Endodermal cell (in vitro differentiated cells): ENCODE measurements at regions not wholly inside any gene's neighbourhood (a gene's known extent, or its start where the extent isn't known, plus 50 kb on each side); places are given as distances from the start of the nearest gene placed in this dataset.

ENCODE experiments used
- DNase-seq: peaks from one replicate; pipeline ENCODE4 v3.0.0-alpha.2; 2017
- H3K27ac ChIP-seq: 2 replicates; pipeline ENCODE4 v1.5.1; 2013; ENCODE audit warnings: mild to moderate bottlenecking, low read depth, low read length, moderate library complexity
- H3K27me3 ChIP-seq: 2 replicates; pipeline ENCODE4 v1.6.1; 2013; ENCODE audit warnings: mild to moderate bottlenecking, low read length, moderate library complexity; ENCODE audit not compliant: insufficient read depth, control insufficient read depth, poor library complexity, severe bottlenecking
- H3K36me3 ChIP-seq: 2 replicates; pipeline ENCODE4 v1.7.0; 2013; ENCODE audit warnings: mild to moderate bottlenecking, low read length, moderate library complexity; ENCODE audit not compliant: control insufficient read depth, insufficient read depth
- H3K4me1 ChIP-seq: one replicate; pipeline ENCODE4 v1.7.0; 2013; ENCODE audit warnings: low read length; ENCODE audit not compliant: control insufficient read depth, insufficient read depth
- H3K4me3 ChIP-seq: 2 replicates; pipeline ENCODE4 v1.5.1; 2013; ENCODE audit warnings: mild to moderate bottlenecking, low read length, moderate library complexity
- H3K9ac ChIP-seq: 2 replicates; pipeline ENCODE4 v1.6.1; 2013; ENCODE audit warnings: mild to moderate bottlenecking, low read length, moderate library complexity; ENCODE audit not compliant: poor library complexity, severe bottlenecking; ENCODE audit errors: extremely low read depth
- H3K9me3 ChIP-seq: 2 replicates; pipeline ENCODE4 v1.6.1; 2013; ENCODE audit warnings: mild to moderate bottlenecking, low read length, moderate library complexity; ENCODE audit not compliant: control insufficient read depth
- H3K27ac Mint-ChIP-seq: 2 replicates; pipeline ENCODE4 v1.8.0; 2020; ENCODE audit warnings: mixed read lengths
- H3K27me3 Mint-ChIP-seq: 2 replicates; pipeline ENCODE4 v1.8.0; 2021; ENCODE audit warnings: mild to moderate bottlenecking, mixed read lengths; ENCODE audit not compliant: insufficient read depth
- H3K36me3 Mint-ChIP-seq: 2 replicates; pipeline ENCODE4 v1.8.0; 2020; ENCODE audit warnings: low read depth, mixed read lengths
- H3K4me1 Mint-ChIP-seq: 2 replicates; pipeline ENCODE4 v1.8.0; 2020; ENCODE audit warnings: mixed read lengths
- H3K4me3 Mint-ChIP-seq: 2 replicates; pipeline ENCODE4 v1.8.0; 2020; ENCODE audit warnings: mild to moderate bottlenecking, moderate library complexity, mixed read lengths
- H3K9me3 Mint-ChIP-seq: 2 replicates; pipeline ENCODE4 v1.8.0; 2020; ENCODE audit warnings: mild to moderate bottlenecking, mixed read lengths
- CTCF ChIP-seq: fragments of 200-600 bp; sonication (generic); conservative IDR thresholded peaks from 2 replicates; pipeline ENCODE4 v1.5.0; 2021; ENCODE audit warnings: antibody characterized with exemption, mild to moderate bottlenecking
- WGBS, 2 experiments: methylation state at CpG; one replicate each; pipeline versions ENCODE4 v1.1.5 to v1.1.7; 2013; ENCODE audit warnings: missing lambda C conversion rate in 2 of 2, mixed read lengths in 1 of 2; ENCODE audit not compliant: insufficient coverage in 1 of 2, insufficient read length in 1 of 2; 5-methylcytosine and 5-hydroxymethylcytosine counted together

- Histone ChIP-seq H3K27ac (no peak overlapping the region), H3K4me3 (no peak overlapping the region), H3K4me1 (no peaks in the 10 kb centered on the region), H3K9ac (no peak overlapping the region), H3K27me3 (no peaks in the 10 kb centered on the region), H3K9me3 (peaks cover 4% of the 10 kb centered on the region), H3K36me3 (no peaks in the 10 kb centered on the region)
- TF ChIP-seq CTCF, result no peak
- H3K9me3 Mint-ChIP-seq, result peaks cover 16% of the 10 kb centered on the region
- H3K36me3 Mint-ChIP-seq, result no peaks in the 10 kb centered on the region
- H3K4me3 Mint-ChIP-seq, result no peak overlapping the region
- peaks cover 10% of the 10 kb centered on the region for H3K4me1 Mint-ChIP-seq
- 85 to 89% methylated on average over 5 to 7 of the region's 7 CpGs for WGBS, 2 experiments
- no peak for DNase-seq
- H3K27me3 Mint-ChIP-seq, result peaks cover 1% of the 10 kb centered on the region
- H3K27ac Mint-ChIP-seq, result no peak overlapping the region
Observed at GRCh38 chr10:78470267-78471103, 436.8 kb downstream of the RPS24 start.

- WGBS, 2 experiments, result 60 to 79% methylated on average over 3 to 8 of the region's 8 CpGs
- no peak for DNase-seq
- TF ChIP-seq CTCF, result no peak
- peaks cover 4% of the 10 kb centered on the region for H3K9me3 ChIP-seq
- no peak overlapping the region for H3K4me3 Mint-ChIP-seq
- peaks cover 9% of the 10 kb centered on the region for H3K27me3 Mint-ChIP-seq
- peaks cover 4% of the 10 kb centered on the region for H3K4me1 Mint-ChIP-seq
- H3K27ac ChIP-seq, result peak overlapping the region; percentile 92
- H3K4me1 ChIP-seq, result no peaks in the 10 kb centered on the region
- no peaks in the 10 kb centered on the region for H3K27me3 ChIP-seq
- H3K9me3 Mint-ChIP-seq, result peaks cover 16% of the 10 kb centered on the region
- H3K4me3 ChIP-seq, result no peak overlapping the region
- no peak overlapping the region for H3K27ac Mint-ChIP-seq
- no peaks in the 10 kb centered on the region for H3K36me3 ChIP-seq
- H3K36me3 Mint-ChIP-seq, result no peaks in the 10 kb centered on the region
- H3K9ac ChIP-seq, result no peak overlapping the region
Observed at GRCh38 chr10:78471326-78471722, 437.7 kb downstream of the RPS24 start.

GRCh38 chr10:78471723-78472550, 438.3 kb downstream of the RPS24 start:
- DNase-seq, result no peak
- Histone ChIP-seq H3K27me3 (no peaks in the 10 kb centered on the region), H3K9me3 (peaks cover 4% of the 10 kb centered on the region), H3K36me3 (no peaks in the 10 kb centered on the region), H3K4me3 (no peak overlapping the region), H3K4me1 (no peaks in the 10 kb centered on the region), H3K27ac (peak overlapping the region; percentile 92), H3K9ac (no peak overlapping the region)
- H3K36me3 Mint-ChIP-seq, result no peaks in the 10 kb centered on the region
- no peak overlapping the region for H3K27ac Mint-ChIP-seq
- H3K4me1 Mint-ChIP-seq, result peaks cover 4% of the 10 kb centered on the region
- H3K9me3 Mint-ChIP-seq, result peaks cover 16% of the 10 kb centered on the region
- no peak overlapping the region for H3K4me3 Mint-ChIP-seq
- WGBS, 2 experiments, result 71 to 80% methylated on average over 9 to 11 of the region's 11 CpGs
- peaks cover 11% of the 10 kb centered on the region for H3K27me3 Mint-ChIP-seq
- no peak for TF ChIP-seq CTCF
